DOHH2 (cell line): ENCODE measurements at regions not wholly inside any gene's neighbourhood (a gene's known extent, or its start where the extent isn't known, plus 50 kb on each side); places are given as distances from the start of the nearest gene placed in this dataset.
A peak's percentile ranks its signal among the peaks of the same experiment; 100 is the strongest.
"Not testable (repeated sequence)": the region's sequence is repeated elsewhere in the genome, so short reads cannot be mapped to it uniquely, and the experiment has no call there.

ENCODE experiments used
- H3F3A ChIP-seq: fragments of 200-600 bp; sonication (generic), shearing (Covaris generic); 2 replicates; pipeline ENCODE4 v1.6.0; 2016; ENCODE audit warnings: antibody characterized with exemption, mild to moderate bottlenecking; ENCODE audit not compliant: control insufficient read depth, insufficient read depth
- H3K27ac ChIP-seq: fragments of 200-600 bp; sonication (generic); 2 replicates; pipeline ENCODE4 v1.5.1; 2014; ENCODE audit warnings: low read depth, mild to moderate bottlenecking, low read length, moderate library complexity
- H3K27me3 ChIP-seq: fragments of 200-600 bp; sonication (generic); 2 replicates; pipeline ENCODE4 v1.6.1; 2014; ENCODE audit warnings: mild to moderate bottlenecking, low read length, mixed read lengths; ENCODE audit not compliant: control insufficient read depth
- H3K36me3 ChIP-seq: fragments of 200-600 bp; sonication (generic); 2 replicates; pipeline ENCODE4 v1.6.1; 2014; ENCODE audit warnings: mild to moderate bottlenecking, low read length, moderate library complexity, mixed read lengths; ENCODE audit not compliant: control insufficient read depth
- H3K4me1 ChIP-seq: fragments of 200-600 bp; sonication (generic); 2 replicates; pipeline ENCODE4 v1.6.1; 2014; ENCODE audit warnings: mild to moderate bottlenecking, low read length, mixed read lengths; ENCODE audit not compliant: control insufficient read depth
- H3K4me2 ChIP-seq: fragments of 200-600 bp; sonication (generic); 2 replicates; pipeline ENCODE4 v1.6.0; 2014; ENCODE audit warnings: mild to moderate bottlenecking, low read length, moderate library complexity
- H3K4me3 ChIP-seq: fragments of 200-600 bp; sonication (generic); 2 replicates; pipeline ENCODE4 v1.5.1; 2014; ENCODE audit warnings: mild to moderate bottlenecking, low read length, mixed read lengths
- H3K79me2 ChIP-seq: fragments of 200-600 bp; sonication (generic); 2 replicates; pipeline ENCODE4 v1.6.1; 2014; ENCODE audit warnings: mild to moderate bottlenecking, low read length, mixed read lengths; ENCODE audit not compliant: control insufficient read depth
- H3K9me2 ChIP-seq: fragments of 200-600 bp; sonication (generic); replicated peaks from 2 replicates; pipeline ENCODE4 v1.6.1; 2014; ENCODE audit warnings: mild to moderate bottlenecking, low read length, mixed read lengths; ENCODE audit not compliant: control insufficient read depth
- H3K9me3 ChIP-seq: fragments of 200-600 bp; sonication (generic); 2 replicates; pipeline ENCODE4 v1.6.1; 2014; ENCODE audit warnings: antibody characterized with exemption, low read length, mixed read lengths; ENCODE audit not compliant: control insufficient read depth, insufficient read depth
- H4K20me1 ChIP-seq: fragments of 200-600 bp; sonication (generic); 2 replicates; pipeline ENCODE4 v1.6.0; 2014; ENCODE audit warnings: low read depth, mild to moderate bottlenecking, antibody characterized with exemption, low read length, moderate library complexity; ENCODE audit not compliant: control insufficient read depth, insufficient read depth
- CTCF ChIP-seq: fragments of 200-600 bp; sonication (generic); IDR thresholded peaks from one replicate; pipeline ENCODE4 v1.5.1; 2014; ENCODE audit warnings: antibody characterized with exemption, mild to moderate bottlenecking, low read depth, low read length; ENCODE audit not compliant: poor library complexity, severe bottlenecking
- EZH2phosphoT487 ChIP-seq: fragments of 200-600 bp; sonication (generic); IDR thresholded peaks from 2 replicates; pipeline ENCODE4 v1.6.1; 2017; ENCODE audit warnings: borderline replicate concordance, mild to moderate bottlenecking, antibody characterized with exemption, low read length, moderate library complexity, mixed read lengths

- Histone ChIP-seq H3K4me1 (peaks cover 13% of the 10 kb centered on the region), H3K27me3 (no peaks in the 10 kb centered on the region), H3K9me2 (no peaks in the 10 kb centered on the region), H3F3A (no peaks in the 10 kb centered on the region), H3K27ac (no peak overlapping the region), H3K4me3 (no peak overlapping the region), H4K20me1 (no peaks in the 10 kb centered on the region), H3K36me3 (no peaks in the 10 kb centered on the region), H3K9me3 (no peaks in the 10 kb centered on the region), H3K79me2 (no peaks in the 10 kb centered on the region), H3K4me2 (no peak overlapping the region)
- TF ChIP-seq CTCF: no peak
- no peak for TF ChIP-seq EZH2phosphoT487
Observed at GRCh38 chr10:53033396-53033795, 260.8 kb upstream of the MBL2 start.

DNA sequence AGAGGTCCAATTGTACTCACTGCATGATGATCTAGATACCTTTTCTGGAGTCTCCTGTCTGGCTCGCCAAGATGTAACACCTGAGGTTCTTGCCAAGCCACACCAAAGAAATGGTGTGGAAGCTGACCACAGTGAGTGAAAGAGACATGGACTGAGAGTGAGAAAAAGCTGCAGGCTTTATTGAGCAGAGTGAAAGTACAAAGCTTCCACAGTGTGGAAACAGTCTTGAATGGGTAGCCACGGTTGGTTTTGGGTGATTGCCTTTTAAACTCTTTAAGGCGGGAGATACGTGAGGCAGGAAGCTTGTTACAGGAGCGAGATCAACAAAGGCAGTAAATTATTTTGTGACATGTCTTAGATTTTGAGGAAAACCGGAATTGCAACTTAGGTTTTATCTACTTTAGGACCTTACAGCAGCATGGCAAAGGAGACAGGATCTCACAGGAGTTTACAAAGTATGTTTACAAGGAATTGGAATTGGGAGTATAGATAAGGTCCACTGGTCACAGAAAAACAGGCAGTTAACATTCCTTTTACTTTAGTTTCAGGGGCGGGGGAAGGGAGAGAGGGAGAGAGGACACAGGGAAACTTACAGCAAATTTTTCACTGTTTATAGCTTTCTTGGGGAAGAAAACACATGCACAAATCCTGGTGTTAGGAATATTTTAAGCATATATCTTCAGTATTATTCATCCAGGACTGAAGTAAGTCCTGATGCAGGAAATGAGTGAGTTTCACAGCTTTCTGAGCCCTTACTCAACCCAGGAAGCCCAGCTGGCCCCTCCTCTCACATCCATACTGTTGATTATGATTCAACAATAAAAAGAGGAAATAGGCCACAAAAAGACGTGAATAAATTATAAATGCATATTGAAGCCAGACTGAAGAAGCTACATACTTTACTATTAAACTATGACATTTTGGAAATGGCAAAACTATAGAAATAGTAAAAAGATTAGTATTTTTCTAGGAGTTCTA is 257.6 kb upstream of the MBL2 start:
- H3K9me2 ChIP-seq, H3K27ac ChIP-seq, H3K9me3 ChIP-seq, H3F3A ChIP-seq, H3K36me3 ChIP-seq, H3K79me2 ChIP-seq, H4K20me1 ChIP-seq, H3K4me3 ChIP-seq, H3K27me3 ChIP-seq: not testable (repeated sequence)
- H3K4me2 ChIP-seq: peak overlapping the region; percentile 5
- peaks cover 13% of the 10 kb centered on the region for H3K4me1 ChIP-seq

- H3K4me1 ChIP-seq: peaks cover 13% of the 10 kb centered on the region
- H3K27ac ChIP-seq: no peak overlapping the region
- H3K4me3 ChIP-seq: no peak overlapping the region
- H3K27me3 ChIP-seq: no peaks in the 10 kb centered on the region
- H3K9me2 ChIP-seq: no peaks in the 10 kb centered on the region
- H3F3A ChIP-seq: no peaks in the 10 kb centered on the region
- H3K4me2 ChIP-seq: no peak overlapping the region
- H3K9me3 ChIP-seq: no peaks in the 10 kb centered on the region
- no peaks in the 10 kb centered on the region for H4K20me1 ChIP-seq
- no peak for TF ChIP-seq EZH2phosphoT487
- TF ChIP-seq CTCF: no peak
- no peaks in the 10 kb centered on the region for H3K36me3 ChIP-seq
- H3K79me2 ChIP-seq: no peaks in the 10 kb centered on the region
Observed at GRCh38 chr10:53029449-53029848, 256.9 kb upstream of the MBL2 start.

- H3K9me3 ChIP-seq, H3K27ac ChIP-seq, H3F3A ChIP-seq, H3K36me3 ChIP-seq, H3K79me2 ChIP-seq, H3K9me2 ChIP-seq, H3K4me2 ChIP-seq, H3K4me3 ChIP-seq, H3K27me3 ChIP-seq, H4K20me1 ChIP-seq: not testable (repeated sequence)
- peaks cover 12% of the 10 kb centered on the region for H3K4me1 ChIP-seq
Observed at GRCh38 chr10:53025765-53026164, 253.2 kb upstream of the MBL2 start.
